GM13976 (cell line): ENCODE measurements at regions not wholly inside any gene's neighbourhood (a gene's known extent, or its start where the extent isn't known, plus 50 kb on each side); places are given as distances from the start of the nearest gene placed in this dataset.
"Not testable (repeated sequence)": the region's sequence is repeated elsewhere in the genome, so short reads cannot be mapped to it uniquely, and the experiment has no call there.

ENCODE experiments used
- DNase-seq: peaks from one replicate; pipeline ENCODE4 v3.0.0; 2012; ENCODE audit warnings: low spot score
- CTCF ChIP-seq: IDR thresholded peaks from 2 replicates; pipeline ENCODE4 v1.5.1; 2012; ENCODE audit warnings: borderline replicate concordance, mild to moderate bottlenecking; ENCODE audit not compliant: insufficient read depth; ENCODE audit errors: extremely low read depth, missing control alignments, control extremely low read depth
- in situ Hi-C: fragments of 300-500 bp; cut with MboI; formaldehyde crosslinking; loops from one replicate; pipeline ENCODE4 v1.12.0; 2022; ENCODE audit warnings: low sequenced_read_pairs, mixed read lengths, inconsistent platforms; ENCODE audit not compliant: unreplicated experiment

GRCh38 chr6:10343320-10343719 is 71.6 kb downstream of the TFAP2A start:
- no peak for DNase-seq
- no peak for TF ChIP-seq CTCF
- in situ Hi-C loops, result no loop called here

- in situ Hi-C loops, result no loop called here
- no peak for TF ChIP-seq CTCF
- no peak for DNase-seq
These were observed 73.3 kb downstream of the TFAP2A start for GRCh38 chr6:10341605-10342004.

- TF ChIP-seq CTCF, result no peak
- in situ Hi-C loops, result no loop called here
- DNase-seq, result no peak
These were observed 76.7 kb downstream of the TFAP2A start for GRCh38 chr6:10338151-10338550.

GRCh38 chr6:10337376-10337775 is 77.5 kb downstream of the TFAP2A start:
- in situ Hi-C loops, DNase-seq: not testable (repeated sequence)

GRCh38 chr6:10332111-10332510 is 82.8 kb downstream of the TFAP2A start:
- in situ Hi-C loops, result no loop called here
- no peak for DNase-seq
- no peak for TF ChIP-seq CTCF

DNA sequence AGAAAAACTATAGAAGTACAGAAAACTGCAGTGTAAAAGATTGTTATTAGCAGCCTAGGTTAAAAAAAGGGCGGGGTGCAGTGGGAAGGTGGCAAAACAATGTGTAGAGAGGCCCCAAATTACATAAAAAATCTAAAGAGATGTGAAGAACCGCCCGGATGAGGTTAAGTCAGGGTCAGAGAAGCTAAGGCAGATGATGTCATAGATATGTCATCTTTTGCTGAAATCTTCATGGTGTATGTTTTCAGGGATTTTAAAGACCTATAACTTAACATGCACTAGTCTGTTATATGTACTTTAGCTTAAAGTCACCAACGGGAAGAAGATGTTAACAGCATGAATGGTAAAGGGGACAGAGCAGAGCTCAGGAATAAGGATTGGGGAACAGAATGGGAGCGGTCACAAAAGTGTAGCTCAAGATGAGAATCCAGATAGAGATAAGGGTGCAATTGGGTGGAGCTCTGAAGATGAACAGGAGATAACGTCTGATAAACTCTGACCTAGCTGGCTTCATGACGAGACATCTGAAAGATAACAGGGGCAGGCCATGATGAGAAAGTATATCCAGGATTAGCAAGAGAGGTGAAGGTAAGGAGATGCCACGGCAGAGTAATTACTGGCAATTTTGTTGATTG is 83.4 kb downstream of the TFAP2A start:
- in situ Hi-C loops, result no loop called here
- no peak for DNase-seq
- no peak for TF ChIP-seq CTCF

DNA sequence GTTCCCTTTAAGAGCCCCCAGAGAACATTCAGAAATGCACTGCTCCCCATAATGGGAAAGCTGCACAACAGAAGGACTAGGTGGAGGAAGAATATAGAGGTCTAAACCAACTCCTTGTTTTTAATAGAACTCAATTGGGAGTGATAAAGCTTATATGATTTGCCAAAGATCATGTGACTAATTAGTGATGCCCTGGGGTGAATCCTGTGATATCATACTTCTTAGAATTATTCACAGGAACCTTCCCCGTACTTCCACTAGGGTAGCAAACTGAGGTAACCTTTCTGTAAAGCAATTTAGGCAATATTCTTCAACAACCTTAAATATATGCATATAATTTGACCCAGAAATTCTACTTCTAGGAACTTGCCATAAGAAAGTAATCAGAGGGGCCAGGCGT is 84.4 kb downstream of the TFAP2A start:
- no peak for TF ChIP-seq CTCF
- DNase-seq, result no peak
- in situ Hi-C loops, result no loop called here
